GM18907 (cell line): ENCODE measurements at regions not wholly inside any gene's neighbourhood (a gene's known extent, or its start where the extent isn't known, plus 50 kb on each side); places are given as distances from the start of the nearest gene placed in this dataset.

ENCODE experiments used
- ATAC-seq: cut with Tn5 transposase; IDR thresholded peaks from one replicate; pipeline ENCODE4 v1.9.1; 2021; ENCODE audit warnings: mild to moderate bottlenecking, moderate library complexity; ENCODE audit not compliant: unreplicated experiment

GRCh38 chr22:49626361-49627216, 201.1 kb downstream of the BRD1 start:
- no peak for ATAC-seq

DNA sequence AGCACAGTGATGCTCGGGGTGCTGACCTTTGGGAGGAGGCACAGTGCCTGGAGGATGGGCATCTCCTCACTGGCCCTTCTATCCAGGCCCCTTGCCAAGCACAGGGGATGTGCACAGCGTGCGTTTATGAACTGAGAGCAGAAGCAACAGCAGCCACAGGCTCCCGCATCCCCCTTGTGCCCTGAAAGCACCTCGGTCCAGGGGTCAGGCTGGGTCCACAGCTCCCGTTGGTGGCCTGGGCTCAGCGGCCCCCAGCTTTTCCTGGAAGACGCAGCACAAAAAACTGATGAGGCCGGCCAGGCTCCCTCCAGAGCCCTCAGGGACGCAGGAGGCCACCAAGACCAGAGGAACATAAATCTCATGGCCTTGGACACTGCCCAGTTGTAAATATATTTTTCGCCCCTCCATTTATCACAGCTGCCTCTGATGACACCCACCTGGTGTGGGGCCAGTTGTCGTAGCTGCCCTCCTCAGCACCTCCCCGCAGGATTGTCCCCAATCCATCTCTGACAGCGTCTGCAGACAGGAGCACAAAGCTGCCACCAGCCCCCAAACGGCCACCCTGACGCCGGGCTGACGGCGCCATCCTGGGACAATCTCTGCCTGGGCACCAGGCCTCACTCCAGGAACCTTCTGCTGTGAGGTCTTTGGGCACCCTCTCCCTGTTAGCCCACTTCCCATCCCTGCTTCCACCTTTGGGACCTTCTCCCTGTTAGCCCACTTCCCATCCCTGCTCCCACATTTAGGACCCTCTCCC, 203.1 kb downstream of the BRD1 start:
- ATAC-seq, result no peak

DNA sequence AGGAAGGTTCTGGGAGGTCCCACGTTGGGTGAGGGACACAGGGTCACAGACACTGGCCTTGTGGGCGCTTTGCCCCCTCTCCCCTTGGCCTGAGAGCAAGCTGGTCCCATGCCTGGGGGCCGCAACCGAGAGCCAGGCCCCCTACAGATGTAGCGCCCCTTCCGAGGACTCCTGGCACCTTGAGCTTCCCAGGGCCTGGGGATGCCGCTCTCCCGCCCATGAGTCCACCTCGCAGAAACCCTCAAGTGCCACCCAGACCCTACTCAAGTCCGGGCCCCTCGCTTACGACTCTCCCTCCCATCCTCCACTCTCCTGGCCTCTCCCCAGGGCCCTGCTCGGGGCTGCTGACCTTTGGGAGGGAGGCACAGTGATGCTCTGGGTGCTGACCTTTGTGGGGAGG, 204.0 kb downstream of the BRD1 start:
- ATAC-seq, result no peak

- no peak for ATAC-seq
Observed at GRCh38 chr22:49623176-49623575, 204.5 kb downstream of the BRD1 start.

GRCh38 chr22:49622241-49623105, 205.2 kb downstream of the BRD1 start:
- no peak for ATAC-seq

GRCh38 chr22:49621601-49622210, 206.0 kb downstream of the BRD1 start:
- ATAC-seq, result no peak

DNA sequence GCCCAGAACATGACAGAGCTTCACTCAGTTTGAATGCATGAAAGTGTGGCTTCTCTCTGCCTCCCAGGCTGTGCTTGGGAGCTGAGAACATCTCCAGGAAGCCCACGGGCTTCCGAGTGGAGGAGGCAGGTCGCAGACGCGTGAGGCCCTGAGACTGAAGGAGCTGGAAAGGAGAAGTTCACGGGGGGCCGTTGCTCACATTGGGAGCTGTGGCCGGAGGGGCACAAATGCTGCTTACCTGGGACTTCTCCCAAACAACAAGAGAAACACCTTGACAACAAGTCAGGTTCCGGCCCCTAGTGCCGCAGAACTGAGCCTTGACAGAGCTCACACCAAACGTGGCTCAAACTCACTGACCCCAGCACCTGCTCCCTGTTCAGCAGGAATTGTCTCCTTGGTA, 207.0 kb downstream of the BRD1 start:
- ATAC-seq, result no peak

GRCh38 chr22:49620003-49620556, 207.6 kb downstream of the BRD1 start:
- no peak for ATAC-seq

- ATAC-seq, result no peak
Observed at GRCh38 chr22:49619301-49619700, 208.4 kb downstream of the BRD1 start.

DNA sequence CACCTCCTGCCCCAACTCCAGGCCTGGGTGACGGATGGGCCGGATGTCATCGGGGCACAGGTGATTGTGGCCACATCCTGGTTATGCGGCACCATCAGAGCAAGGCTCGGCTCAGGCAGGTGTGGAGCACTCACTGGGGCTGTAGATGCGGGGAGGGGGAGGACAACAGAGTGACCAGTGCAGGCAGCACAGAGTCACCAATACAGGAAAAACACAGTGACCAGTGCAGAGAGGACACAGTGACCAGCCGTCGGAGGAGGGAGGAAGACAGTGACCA, 209.1 kb downstream of the BRD1 start:
- no peak for ATAC-seq

- no peak for ATAC-seq
Observed at GRCh38 chr22:49617866-49618676, 209.6 kb downstream of the BRD1 start.

- ATAC-seq, result no peak
Observed at GRCh38 chr22:49617264-49617663, 210.4 kb downstream of the BRD1 start.

GRCh38 chr22:49616356-49617231, 211.1 kb downstream of the BRD1 start:
- ATAC-seq, result no peak

GRCh38 chr22:49614966-49615965, 212.4 kb downstream of the BRD1 start:
- ATAC-seq, result no peak

DNA sequence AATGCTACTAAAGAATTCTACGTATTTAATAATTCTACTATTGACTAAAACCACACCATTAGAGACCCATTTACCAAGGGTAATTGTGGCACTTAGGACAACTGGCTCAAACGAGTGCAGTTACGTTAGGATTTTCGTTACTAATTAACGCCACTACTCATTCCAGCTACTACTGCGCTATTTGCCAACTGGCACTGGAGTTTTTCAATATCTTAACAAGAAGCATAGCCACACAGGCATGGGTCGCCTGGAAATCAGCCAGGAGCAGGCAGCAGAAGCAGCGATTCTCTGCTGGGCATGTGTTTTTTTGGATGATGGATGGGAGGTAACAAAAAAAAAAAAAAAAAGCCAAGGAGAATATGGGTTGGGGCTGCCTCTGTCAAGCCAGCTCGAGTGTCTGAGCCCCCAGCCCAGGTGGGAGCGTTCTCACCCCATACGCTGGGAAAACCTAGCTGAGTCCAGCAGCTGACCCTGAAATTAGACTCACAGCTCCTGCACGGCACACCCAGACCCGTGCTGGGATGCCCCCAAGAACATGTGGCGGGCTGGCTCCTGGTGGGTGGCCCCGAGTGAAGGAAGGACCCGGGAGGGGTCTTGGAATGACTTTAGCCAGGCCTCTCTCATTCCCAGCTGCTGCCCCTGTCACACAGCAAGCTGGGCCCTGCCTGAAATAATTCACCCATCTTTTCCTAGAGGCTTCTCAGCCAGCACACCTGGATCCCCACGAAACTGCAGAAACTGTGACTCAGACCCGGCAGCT, 214.0 kb downstream of the BRD1 start:
- ATAC-seq, result no peak

- no peak for ATAC-seq
Observed at GRCh38 chr22:49613108-49613507, 214.6 kb downstream of the BRD1 start.
